Keratinocyte (primary cell): ENCODE measurements at regions not wholly inside any gene's neighbourhood (a gene's known extent, or its start where the extent isn't known, plus 50 kb on each side); places are given as distances from the start of the nearest gene placed in this dataset.

Experiments used
- DNase-seq: peaks from one replicate; pipeline ENCODE4 v3.0.0-alpha.2; 2011; ENCODE audit warnings: low read depth, missing footprints, low spot score
- FAIRE-seq: peaks from 2 replicates; lab custom pipeline; 2011; peaks lifted over from hg19 to GRCh38; lab: Jason Lieb, UNC
- H2AFZ ChIP-seq: 2 replicates; pipeline ENCODE4 v1.6.0; 2012; ENCODE audit warnings: low read length, control low read depth, inconsistent platforms; ENCODE audit not compliant: control insufficient read depth
- H3K27ac ChIP-seq: 2 replicates; pipeline ENCODE4 v1.5.1; 2011; ENCODE audit warnings: low read length; ENCODE audit not compliant: control insufficient read depth, insufficient read depth
- H3K27me3 ChIP-seq: 3 replicates; pipeline ENCODE4 v1.6.0; 2011; ENCODE audit warnings: low read length; ENCODE audit not compliant: control insufficient read depth, insufficient read depth; ENCODE audit errors: extremely low read depth
- H3K36me3 ChIP-seq, 2 experiments: 2 replicates in 1 of 2; 3 replicates in 1 of 2; pipeline ENCODE4 v1.5.1; 2011; ENCODE audit warnings: low read length in 2 of 2, mild to moderate bottlenecking in 1 of 2; ENCODE audit not compliant: control insufficient read depth in 2 of 2, insufficient read depth in 2 of 2; ENCODE audit errors: extremely low read depth in 1 of 2
- H3K4me1 ChIP-seq: 3 replicates; pipeline ENCODE4 v1.5.1; 2011; ENCODE audit warnings: low read length; ENCODE audit not compliant: control insufficient read depth, insufficient read depth; ENCODE audit errors: extremely low read depth
- H3K4me2 ChIP-seq: 3 replicates; pipeline ENCODE4 v1.6.0; 2011; ENCODE audit warnings: low read depth, low read length; ENCODE audit not compliant: control insufficient read depth, insufficient read depth; ENCODE audit errors: extremely low read depth
- H3K4me3 ChIP-seq, 3 experiments: fragments of 200-600 bp in 1 of 3; sonication (generic) in 1 of 3; 2 replicates in 2 of 3; 3 replicates in 1 of 3; pipeline ENCODE4 v1.5.1; 2011 to 2016; ENCODE audit warnings: low read length in 3 of 3, mild to moderate bottlenecking in 3 of 3, control low read depth in 2 of 3, inconsistent platforms in 1 of 3, low read depth in 1 of 3, mixed read lengths in 1 of 3, mixed run types in 1 of 3, moderate library complexity in 1 of 3; ENCODE audit not compliant: control insufficient read depth in 2 of 3, insufficient read depth in 2 of 3; ENCODE audit errors: extremely low read depth in 1 of 3
- H3K79me2 ChIP-seq: 2 replicates; pipeline ENCODE4 v1.6.0; 2012; ENCODE audit warnings: low read length; ENCODE audit not compliant: control insufficient read depth, insufficient read depth
- H3K9ac ChIP-seq: 3 replicates; pipeline ENCODE4 v1.6.0; 2011; ENCODE audit warnings: low read length; ENCODE audit not compliant: control insufficient read depth, insufficient read depth; ENCODE audit errors: extremely low read depth
- H3K9me1 ChIP-seq: 3 replicates; pipeline ENCODE4 v1.6.0; 2011; ENCODE audit warnings: low read length; ENCODE audit not compliant: control insufficient read depth, insufficient read depth; ENCODE audit errors: extremely low read depth
- H3K9me3 ChIP-seq: 2 replicates; pipeline ENCODE4 v1.5.1; 2012; ENCODE audit warnings: low read depth, low read length; ENCODE audit not compliant: control insufficient read depth
- H4K20me1 ChIP-seq: 3 replicates; pipeline ENCODE4 v1.6.0; 2011; ENCODE audit warnings: low read length; ENCODE audit not compliant: control insufficient read depth, insufficient read depth; ENCODE audit errors: extremely low read depth
- EZH2 ChIP-seq: IDR thresholded peaks from one replicate; pipeline ENCODE4 v1.6.1; 2012; ENCODE audit warnings: inconsistent platforms, mild to moderate bottlenecking, low read length, moderate library complexity
- dilution Hi-C: fragments of 300-500 bp; cut with MboI; formaldehyde crosslinking; loops from one replicate; pipeline ENCODE4 v1.7.0; 2020; ENCODE audit warnings: low sequenced_read_pairs; ENCODE audit not compliant: extremely low pct_ligation_motif_present
- TF ChIP-seq, protein P1 (sequence below), 3 experiments: IDR thresholded peaks in 1 of 3; conservative IDR thresholded peaks in 1 of 3; optimal IDR thresholded peaks in 1 of 3; 2 replicates in 2 of 3; 3 replicates in 1 of 3; pipeline versions ENCODE3 to v1.5.1; 2011; ENCODE audit warnings: low read length in 3 of 3, mild to moderate bottlenecking in 3 of 3, moderate library complexity in 2 of 3, control low read depth in 1 of 3, inconsistent platforms in 1 of 3; ENCODE audit not compliant: insufficient read depth in 2 of 3; ENCODE audit errors: extremely low read depth in 1 of 3

DNA sequence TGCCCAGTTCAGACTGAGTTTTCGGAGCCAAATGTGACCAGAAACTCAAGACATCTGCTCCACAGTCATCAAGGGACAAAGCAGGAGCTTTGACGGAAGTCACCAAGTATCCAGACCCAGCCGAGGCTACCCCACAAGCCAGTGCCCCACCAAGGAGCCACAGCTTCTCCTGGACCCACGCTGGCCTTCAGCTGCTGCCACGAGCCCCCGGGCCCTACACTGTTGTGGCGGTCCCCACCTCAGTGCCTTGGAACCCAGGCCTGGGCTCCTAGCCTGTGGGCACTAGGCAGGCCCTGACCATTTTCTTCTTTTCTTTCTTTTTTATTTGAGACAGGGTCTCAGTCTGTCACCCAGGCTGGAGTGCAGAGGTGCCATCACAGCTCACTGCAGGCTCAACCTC is 82.1 kb upstream of the NKX1-1 start:
- peaks cover 3% of the 10 kb centered on the region for H3K27me3 ChIP-seq
- H3K36me3 ChIP-seq = no peaks in the 10 kb centered on the region
- H4K20me1 ChIP-seq = no peaks in the 10 kb centered on the region
- no peaks in the 10 kb centered on the region for H3K4me1 ChIP-seq
- no peak for TF ChIP-seq EZH2
- TF ChIP-seq, protein P1, sequence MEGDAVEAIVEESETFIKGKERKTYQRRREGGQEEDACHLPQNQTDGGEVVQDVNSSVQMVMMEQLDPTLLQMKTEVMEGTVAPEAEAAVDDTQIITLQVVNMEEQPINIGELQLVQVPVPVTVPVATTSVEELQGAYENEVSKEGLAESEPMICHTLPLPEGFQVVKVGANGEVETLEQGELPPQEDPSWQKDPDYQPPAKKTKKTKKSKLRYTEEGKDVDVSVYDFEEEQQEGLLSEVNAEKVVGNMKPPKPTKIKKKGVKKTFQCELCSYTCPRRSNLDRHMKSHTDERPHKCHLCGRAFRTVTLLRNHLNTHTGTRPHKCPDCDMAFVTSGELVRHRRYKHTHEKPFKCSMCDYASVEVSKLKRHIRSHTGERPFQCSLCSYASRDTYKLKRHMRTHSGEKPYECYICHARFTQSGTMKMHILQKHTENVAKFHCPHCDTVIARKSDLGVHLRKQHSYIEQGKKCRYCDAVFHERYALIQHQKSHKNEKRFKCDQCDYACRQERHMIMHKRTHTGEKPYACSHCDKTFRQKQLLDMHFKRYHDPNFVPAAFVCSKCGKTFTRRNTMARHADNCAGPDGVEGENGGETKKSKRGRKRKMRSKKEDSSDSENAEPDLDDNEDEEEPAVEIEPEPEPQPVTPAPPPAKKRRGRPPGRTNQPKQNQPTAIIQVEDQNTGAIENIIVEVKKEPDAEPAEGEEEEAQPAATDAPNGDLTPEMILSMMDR (optimal IDR thresholded peaks at IDR 0.05 in 1 of 3, IDR thresholded peaks at IDR 0.05 in 1 of 3, conservative IDR thresholded peaks at IDR 0.05 in 1 of 3; ENCODE audit: extremely low read depth in 1 of 3, insufficient read depth in 2 of 3, low read length in 3 of 3) = no peak
- no peaks in the 10 kb centered on the region for H3K9me1 ChIP-seq
- FAIRE-seq (no peak), DNase-seq (no peak)
- no peak overlapping the region for H3K27ac ChIP-seq
- peaks cover 2% of the 10 kb centered on the region for H3K9me3 ChIP-seq
- dilution Hi-C loops = no loop called here
- H3K9ac ChIP-seq = no peak overlapping the region
- no peak overlapping the region for H2AFZ ChIP-seq
- H3K4me3 ChIP-seq = no peak overlapping the region
- no peaks in the 10 kb centered on the region for H3K79me2 ChIP-seq
- no peak overlapping the region for H3K4me2 ChIP-seq

- H3K4me1 ChIP-seq = no peaks in the 10 kb centered on the region
- no peak overlapping the region for H3K27ac ChIP-seq
- H3K36me3 ChIP-seq = no peaks in the 10 kb centered on the region
- H3K4me2 ChIP-seq = no peak overlapping the region
- H2AFZ ChIP-seq = no peak overlapping the region
- H3K27me3 ChIP-seq = peaks cover 3% of the 10 kb centered on the region
- H3K4me3 ChIP-seq = no peak overlapping the region
- no peak overlapping the region for H3K9ac ChIP-seq
- peaks cover 2% of the 10 kb centered on the region for H3K9me3 ChIP-seq
- H4K20me1 ChIP-seq = no peaks in the 10 kb centered on the region
- FAIRE-seq (no peak), DNase-seq (no peak)
- no peak for TF ChIP-seq EZH2
- TF ChIP-seq, protein P1 (optimal IDR thresholded peaks at IDR 0.05 in 1 of 3, IDR thresholded peaks at IDR 0.05 in 1 of 3, conservative IDR thresholded peaks at IDR 0.05 in 1 of 3; ENCODE audit: extremely low read depth in 1 of 3, insufficient read depth in 2 of 3, low read length in 3 of 3) = no peak
- dilution Hi-C loops = no loop called here
- no peaks in the 10 kb centered on the region for H3K9me1 ChIP-seq
- no peaks in the 10 kb centered on the region for H3K79me2 ChIP-seq
Observed at GRCh38 chr4:1487761-1488160, 81.5 kb upstream of the NKX1-1 start.
